NOMO-1 treated with dmso at 0.1 percent for 144 hours (cell line): ENCODE measurements at regions not wholly inside any gene's neighbourhood (a gene's known extent, or its start where the extent isn't known, plus 50 kb on each side); places are given as distances from the start of the nearest gene placed in this dataset.

Experiments
- DNase-seq: peaks from one replicate; lab custom pipeline; 2025; ENCODE audit not compliant: unreplicated experiment; lab: John Stamatoyannopoulos, UW

DNA sequence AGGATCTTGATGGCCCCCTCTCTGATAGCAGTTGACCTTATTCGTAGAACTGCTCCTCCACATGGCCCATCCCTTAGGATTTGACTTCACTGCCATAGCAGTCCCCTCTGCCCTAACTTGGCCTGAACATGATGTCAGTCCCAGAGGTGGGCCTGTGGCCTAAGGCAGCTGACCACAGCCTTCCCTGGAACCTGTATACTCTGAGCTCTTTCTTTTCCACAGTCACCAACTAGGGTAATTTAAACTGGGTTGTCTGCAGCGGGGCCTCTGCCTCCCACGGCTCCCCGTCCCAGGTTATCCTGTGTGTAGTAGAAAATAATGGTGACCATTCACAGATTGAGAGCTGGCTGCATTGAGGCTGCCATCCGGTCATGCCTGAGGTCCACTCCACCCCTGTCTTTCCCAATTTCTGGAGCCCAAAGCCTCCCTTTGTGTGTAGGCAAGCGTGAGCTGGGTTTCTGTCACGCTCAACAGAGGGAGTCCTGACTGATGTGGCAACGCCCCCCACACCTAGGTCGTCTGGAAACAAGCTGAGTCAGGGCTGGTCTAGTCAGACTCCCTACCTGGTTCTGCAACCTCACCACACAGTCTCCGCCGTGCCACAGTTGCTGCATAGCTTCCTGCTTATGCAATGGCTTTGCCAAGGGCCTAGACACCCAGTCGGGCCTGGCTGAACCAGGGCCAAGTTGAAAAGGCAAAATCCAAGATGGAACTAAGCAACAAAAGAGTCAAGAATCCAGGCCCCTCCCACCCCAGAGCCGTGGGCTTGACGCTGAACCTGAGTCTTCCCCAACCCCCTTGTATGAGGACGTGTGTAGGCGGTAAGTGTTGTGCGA, 284.5 kb downstream of the XXYLT1 start:
- peak; percentile 71 for DNase-seq

DNA sequence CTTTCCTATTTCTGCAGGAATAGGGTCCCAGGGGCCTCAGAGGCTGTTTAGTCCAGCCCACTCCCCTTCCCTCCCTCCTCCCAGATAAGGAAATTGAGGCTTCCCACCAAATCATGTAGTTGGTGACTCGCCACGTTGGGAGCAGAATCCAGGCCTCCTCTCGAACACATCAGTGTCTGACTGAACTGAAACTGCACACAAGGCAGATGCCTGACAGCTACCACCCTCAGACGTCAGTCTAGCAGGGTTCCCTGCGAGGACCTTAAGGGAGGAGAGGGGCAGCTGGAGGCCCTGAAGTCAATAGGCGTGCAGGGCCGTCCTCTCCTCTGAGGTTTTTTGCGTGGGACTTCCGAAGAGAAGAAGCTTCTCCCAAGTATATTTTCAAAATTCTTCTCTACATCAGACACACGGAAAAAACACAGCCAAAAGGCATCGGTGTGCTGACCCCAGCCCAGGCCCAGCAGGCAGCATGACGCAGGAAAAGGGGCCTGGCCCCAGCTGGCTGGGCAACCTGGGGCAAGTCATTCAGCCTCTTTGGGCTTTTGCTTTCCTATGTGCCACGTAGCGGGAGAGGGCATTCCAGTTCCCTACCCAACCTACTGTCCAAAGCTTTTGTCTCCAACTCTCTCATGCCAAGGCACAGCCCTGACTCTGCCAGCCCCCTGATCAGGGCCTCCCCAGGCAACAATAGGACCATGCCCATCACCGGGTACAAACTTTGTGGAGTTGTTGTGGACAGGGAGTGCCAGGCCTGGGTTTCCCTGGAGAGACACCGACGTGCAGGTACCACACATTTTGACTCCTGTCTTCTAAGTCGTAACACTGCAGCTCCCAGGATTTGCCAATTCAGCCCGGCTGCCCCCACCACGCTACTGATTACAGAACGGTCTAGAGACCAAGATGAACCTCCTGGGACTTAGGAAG, 283.1 kb downstream of the XXYLT1 start:
- DNase-seq = no peak

DNA sequence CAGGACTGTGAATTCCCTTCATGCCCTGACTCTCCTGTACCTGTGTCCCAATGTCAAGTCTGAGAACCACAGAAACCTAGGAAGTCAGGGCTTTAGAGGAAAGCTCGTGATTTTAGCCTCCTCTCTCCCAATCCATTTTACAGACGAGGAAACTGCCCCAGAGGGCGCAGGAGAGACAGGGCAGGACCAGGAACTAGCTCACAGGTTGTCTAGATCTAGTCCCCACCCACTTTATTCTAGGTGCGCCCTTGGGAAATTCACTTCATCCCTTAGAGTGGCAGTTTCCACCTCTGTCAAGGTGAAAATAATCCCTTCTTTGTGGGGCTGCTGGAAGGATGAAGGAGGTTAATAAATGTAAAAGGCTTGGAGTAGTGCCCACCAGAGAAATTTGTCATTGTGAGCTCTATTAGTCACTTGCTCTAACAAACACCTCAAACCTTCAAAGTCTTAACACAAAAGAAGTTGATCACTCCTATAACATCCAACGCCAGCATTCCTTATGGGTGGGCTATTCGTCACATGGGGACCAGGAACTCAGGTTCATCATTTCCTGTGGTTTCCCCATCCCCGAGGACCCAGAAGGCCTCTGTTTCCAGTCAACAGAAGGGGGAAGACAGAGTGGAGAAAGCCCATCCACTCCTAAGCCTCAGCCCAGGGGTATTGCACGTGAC, 282.3 kb downstream of the XXYLT1 start:
- no peak for DNase-seq

DNA sequence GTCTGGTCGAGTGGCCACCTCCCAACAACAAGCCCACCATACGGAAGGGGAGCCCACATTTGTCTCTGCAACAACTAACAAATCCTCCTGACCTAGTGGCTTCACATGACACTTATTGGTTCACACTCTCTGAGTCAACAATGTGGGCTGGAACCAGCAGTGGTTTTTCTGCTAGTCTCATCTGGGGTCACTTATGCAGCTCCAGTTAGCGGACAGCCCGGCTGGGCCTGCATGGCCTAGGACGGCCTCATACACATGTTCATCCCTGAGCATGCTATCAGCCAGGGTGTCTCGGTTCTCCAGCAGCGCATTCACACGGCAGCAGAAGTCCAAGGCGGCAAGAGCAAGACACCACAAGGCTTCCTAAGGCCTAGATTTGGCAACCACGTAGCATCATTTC, 281.7 kb downstream of the XXYLT1 start:
- no peak for DNase-seq

DNA sequence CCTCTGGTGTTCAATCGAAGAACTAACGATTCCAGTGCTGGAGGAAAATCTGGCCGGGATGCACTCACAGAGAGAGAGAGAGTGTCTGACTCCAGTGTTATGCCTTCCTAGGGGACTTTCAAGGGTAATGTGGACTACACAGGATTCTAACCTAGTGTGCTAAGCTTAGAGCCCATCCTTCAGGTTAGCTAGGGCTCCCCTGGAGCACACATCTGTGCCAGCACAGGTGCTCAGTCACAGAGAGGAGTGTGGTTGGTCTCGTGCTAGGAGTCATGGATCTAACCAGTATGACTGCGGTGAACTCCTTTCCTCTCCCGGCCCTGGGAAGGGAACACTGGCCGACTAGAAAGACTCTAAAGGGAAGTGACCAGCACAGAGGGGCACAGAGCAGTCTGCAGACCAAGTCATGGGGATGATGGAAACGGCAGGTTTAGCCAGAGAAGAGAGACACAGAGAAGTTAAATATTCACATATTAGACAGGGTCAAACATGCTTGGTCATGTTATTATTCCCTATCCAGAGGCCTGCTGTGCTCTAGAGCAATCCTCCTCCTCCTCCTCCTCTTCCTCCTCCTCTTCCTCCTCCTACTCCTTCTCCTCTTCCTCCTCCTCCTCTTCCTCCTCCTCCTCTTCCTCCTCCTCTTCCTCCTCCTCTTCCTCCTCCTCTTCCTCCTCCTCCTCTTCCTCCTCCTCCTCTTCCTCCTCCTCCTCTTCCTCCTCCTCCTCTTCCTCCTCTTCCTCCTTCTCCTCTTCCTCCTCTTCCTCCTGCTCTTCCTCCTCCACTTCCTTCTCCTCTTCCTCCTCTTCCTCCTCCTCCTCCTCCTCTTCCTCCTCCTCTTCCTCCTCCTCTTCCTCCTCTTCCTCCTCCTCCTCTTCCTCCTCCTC, 280.3 kb downstream of the XXYLT1 start:
- no peak for DNase-seq

DNA sequence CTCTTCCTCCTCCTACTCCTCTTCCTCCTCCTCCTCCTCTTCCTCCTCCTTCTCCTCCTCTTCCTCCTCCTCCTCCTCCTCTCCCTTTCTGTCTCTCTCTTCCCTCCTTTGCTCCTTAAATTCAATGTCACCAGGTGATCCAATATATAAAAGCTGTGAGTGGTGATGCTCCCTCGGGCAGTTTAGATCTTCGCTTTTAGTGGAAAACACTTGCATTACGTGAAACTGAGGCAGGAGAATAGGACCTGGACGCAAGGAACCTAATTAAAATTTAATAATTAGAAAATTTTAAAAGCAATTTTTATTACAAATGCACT, 279.7 kb downstream of the XXYLT1 start:
- no peak for DNase-seq

DNA sequence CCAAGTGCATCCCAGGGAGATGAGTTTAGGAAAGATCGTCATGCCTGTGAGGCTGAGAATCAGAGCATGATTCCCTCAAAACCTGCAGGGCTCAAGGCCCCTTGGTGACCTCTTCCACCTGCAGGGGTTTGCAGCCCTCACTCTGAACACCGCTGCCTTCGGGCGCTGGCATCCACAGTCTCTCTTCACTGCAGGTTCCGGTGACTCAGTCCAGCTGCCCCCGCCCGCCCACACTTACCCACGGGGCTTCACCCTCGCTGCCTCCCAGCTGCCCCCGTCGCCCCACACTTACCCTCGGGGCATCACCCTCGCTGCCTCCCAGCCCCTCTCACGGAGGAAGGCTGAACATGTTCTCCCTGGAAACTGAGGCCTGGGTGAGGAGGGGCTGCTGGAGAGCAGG, 277.1 kb downstream of the XXYLT1 start:
- DNase-seq = no peak

DNA sequence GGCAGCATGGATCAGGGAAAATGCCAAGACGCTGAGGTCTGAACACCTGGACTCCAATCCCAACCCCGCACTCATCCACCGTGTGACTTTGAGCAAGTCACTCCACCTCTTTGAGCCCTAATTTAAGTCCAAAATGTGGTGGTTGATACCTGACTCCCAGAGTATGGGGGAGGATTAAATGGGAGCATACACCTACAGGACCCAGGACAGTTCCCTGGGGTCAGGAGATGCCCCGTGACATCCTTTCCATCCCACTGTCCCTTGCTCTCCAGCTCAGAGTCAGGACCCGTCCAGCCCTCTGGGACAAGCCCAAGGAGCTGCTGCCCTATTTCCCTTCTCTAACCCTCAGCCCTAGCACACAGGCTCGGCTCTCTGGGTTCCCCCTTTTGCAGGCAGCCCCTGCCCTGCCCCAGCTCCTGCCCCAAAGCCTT, 276.4 kb downstream of the XXYLT1 start:
- no peak for DNase-seq

DNA sequence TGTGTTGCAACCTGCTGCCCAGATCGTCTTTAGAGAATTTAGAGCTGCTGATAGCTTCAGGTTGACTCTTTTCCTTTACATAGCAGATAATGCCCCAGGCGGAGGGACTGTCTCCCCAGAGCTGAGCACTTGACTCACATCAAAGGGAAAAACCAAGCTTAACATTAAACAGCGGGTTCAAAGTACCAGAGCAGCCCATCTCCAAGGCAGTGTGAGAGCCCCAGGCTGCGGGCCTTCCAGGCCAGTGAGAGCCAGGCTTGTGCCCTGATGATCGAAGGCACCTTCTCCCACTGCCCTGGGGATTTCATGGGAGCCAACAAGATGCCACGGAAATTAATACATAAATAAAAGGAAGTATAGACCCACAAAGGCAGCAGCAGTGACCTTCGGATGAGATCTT, 275.6 kb downstream of the XXYLT1 start:
- no peak for DNase-seq

DNA sequence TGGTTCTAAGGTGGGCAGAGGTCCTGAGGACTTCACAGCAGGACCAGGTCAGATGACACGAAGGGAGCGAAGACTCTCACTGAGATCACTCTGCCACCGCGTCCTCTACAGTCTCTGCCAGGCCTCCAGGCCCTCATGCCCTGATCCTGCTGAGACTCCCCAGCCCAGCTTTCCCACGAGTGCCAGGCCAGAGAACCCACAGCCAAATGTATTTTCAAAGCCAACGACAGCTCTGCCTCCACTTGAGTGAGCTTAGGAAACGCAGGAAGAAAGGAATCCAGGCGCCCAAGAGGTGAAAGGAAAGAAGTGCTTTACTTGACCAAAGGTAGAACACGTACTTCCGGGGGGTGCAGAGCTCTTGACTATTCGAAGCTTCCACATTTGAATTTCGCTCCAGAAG, 275.0 kb downstream of the XXYLT1 start:
- DNase-seq = no peak

DNA sequence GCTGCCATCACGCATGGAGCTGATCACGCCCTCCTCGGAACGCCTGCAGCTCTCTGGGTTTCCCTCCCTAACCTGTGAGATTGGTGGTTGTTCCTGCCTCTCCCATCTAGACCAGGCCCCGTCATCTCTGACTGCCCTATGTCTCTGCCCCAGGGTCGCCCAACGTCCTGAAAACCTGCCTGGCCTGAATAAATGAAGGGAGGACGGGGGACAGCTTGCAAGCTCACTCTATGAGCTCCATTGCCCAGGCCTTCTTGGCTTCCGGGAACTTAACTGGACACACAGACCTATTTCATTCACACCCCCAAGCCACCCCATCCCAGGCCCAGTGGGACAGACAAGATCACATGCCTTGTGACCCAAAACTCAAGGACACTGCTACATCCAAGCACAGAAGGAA, 274.2 kb downstream of the XXYLT1 start:
- DNase-seq = no peak

DNA sequence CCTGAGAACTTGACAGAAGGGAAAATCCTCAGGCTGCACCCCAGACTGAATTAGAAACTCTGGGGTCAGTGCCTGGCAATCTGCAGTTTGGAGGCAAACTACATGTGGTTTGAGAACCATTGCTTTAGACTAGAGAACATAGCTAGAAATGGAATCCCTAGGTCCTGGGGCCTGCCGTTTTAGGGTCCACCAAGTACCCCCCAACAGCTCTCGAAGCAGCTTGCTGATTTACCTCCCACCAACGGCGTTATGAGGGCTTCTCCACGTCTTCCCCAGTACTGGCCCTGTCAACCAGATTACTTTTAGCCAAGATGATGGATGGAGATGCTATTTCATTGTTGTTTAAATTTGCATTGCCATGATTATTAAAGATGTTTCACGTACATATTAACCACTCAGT, 272.5 kb downstream of the XXYLT1 start:
- no peak for DNase-seq

DNA sequence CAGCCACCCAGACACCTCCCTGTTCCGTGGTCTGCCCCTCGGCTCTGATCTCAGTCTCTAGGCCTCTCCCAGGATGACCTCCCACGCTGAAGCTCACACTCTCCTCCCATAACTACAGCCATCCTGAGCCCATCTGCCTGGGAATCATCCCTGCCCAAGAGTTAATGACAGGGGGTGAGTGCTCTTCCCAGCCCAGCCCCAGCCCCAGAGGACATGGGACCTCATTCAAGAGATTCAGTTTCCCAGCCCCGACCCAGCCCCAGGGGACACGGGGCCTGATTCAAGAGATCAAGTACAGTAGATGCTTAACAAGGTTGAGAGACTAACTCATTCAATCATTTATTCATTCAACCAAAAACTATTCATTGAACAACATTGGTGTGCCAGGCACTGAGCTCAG, 272.0 kb downstream of the XXYLT1 start:
- DNase-seq = no peak

DNA sequence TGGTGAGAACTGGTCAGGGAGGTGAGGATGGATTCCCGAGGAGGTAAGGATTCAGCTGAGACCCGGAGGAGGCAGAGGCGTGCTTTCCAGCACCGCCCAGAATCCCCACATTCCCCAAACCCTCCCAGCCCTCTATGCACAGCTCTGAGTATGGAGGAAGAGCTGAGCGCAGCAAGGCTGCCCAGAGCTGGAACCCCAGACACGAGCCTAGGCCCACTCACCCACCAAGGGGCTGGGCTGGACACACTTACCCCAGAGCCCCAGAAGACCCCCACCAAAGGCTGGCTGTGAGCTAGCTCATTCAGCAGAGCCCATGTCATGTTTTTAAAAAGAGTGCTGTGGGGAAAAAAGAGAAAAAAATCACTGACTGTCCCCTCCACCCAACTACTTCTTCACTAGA, 271.5 kb downstream of the XXYLT1 start:
- DNase-seq = no peak

DNA sequence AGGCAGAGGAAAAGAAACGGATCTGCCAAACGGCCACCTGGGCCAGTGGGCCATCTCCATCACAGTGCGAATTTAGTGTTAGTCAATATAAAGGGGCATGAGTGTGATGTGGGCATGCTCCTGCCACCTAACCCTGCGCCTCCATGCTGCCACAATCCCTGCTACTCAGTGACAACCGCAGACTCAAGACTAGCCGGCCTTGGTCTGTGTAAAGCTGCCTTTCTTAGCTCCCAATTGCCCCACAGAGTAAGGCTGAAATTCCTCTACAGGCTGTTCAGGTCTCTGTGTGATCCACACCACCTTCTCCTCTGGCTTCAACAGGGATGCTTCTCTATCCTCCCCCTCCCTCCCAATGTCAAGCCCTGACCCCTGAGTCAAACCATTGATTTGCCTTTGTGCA, 269.7 kb downstream of the XXYLT1 start:
- no peak for DNase-seq

DNA sequence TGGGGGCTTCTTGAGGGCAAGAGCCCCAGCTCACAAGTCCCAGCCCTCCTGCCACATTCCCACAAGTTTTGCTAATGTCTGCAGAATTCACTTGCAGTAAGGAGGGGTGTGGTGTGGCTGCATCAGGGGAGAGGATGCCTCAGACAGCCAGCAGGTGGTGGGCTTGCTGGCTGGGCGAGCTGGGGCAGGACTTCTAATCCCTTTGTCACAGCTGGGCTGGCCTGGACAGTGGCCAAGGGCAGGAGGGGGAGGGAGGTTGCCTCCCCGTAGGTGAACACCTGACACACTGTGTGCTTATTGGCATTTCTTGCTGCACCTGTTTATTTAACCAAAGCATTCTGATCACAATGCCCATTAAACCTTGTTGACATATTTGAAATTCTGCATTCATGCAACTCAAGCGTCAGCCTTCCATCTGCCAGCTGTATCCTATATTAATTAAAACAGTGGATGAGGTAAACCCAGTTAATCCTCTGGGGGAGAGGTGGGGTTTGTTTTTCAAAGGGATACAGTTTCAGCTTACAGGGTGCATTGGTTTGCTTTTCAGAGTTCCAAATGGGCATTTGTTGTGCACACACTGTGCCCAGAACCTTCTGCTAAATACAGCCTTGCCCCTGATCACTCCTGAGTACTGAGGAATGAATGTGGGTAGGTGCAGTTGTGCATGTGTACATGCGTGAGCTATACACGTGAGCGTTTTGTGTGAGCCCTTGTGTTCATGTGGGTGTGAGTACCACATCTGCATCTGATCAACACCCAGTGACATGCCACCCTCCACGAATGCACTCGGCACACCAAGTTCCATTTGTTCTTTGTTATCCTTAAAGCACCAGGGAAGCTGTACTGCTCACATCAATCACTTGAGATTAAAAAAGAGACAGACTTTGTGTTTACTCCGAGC, 268.7 kb downstream of the XXYLT1 start:
- peak; percentile 68 for DNase-seq

DNA sequence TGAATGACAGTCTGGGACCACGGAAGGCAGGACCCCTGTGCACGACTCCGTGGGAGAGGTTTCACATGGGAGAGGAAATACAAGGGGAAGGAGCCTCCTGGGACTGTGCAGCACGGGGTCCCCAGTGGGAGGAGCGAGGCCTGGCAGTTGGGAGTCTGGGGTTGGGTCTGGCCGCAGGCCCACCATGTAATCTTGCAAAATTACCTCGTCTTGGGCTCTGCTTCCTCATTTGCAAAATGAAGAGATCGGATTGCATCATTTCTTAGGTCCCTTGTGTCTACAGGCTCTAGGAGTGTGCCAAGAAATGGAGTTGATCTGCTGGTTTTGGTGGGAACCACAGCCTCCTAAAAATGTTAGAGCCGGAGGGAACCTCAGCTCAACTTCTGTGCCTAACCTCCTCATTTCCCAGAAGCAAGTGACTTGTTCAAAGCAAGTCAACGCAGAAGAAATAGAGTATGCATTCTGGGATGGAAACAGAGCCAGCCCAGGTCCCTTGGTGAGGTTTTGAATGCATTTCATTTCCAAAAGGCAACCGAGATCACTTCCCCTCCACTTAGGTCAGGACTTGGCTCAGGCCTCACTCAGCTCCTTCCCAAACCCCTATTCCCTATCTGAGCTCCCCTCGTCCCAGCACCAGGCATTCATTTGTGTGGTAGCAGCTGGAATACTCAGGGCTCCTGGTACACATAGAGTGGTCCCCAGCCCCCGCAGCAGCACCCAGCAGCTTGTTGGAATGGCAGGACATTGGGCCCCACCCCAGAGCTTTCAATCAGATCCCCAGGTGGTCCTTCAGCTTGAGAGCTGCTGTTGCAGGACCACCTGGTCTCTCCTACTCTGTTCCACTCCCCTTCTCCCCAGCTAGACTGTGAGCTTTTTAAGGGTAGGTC, 267.7 kb downstream of the XXYLT1 start:
- peak; percentile 99 for DNase-seq

DNA sequence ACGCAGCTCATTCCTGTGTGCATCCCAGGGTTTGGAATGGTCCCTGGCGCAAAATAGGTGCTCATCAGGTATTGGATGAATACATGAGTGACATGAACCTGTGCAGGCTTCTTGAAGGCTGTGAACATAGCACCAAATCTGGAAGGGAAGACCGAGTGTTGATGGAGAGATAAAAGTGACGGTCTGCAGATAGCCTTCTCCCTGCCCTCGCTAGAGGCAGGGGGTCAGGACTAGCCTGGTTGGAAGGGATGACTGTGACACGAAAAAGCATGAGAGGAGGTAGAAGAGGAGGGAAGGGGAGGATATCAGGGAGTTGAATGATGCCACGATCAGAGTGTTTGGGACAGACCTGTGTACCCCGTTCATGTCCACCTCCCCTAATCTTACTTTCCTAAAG, 267.1 kb downstream of the XXYLT1 start:
- DNase-seq = no peak
